KMS-11 (cell line): ENCODE measurements at regions not wholly inside any gene's neighbourhood (a gene's known extent, or its start where the extent isn't known, plus 50 kb on each side); places are given as distances from the start of the nearest gene placed in this dataset.

Experiments used
- H2AFZ ChIP-seq: fragments of 200-600 bp; sonication (generic); 2 replicates; pipeline ENCODE4 v1.6.1; 2016; ENCODE audit warnings: antibody characterized with exemption, mixed run types, low read depth
- H3K27ac ChIP-seq: fragments of 200-600 bp; sonication (generic); 2 replicates; pipeline ENCODE4 v1.6.1; 2016; ENCODE audit warnings: mild to moderate bottlenecking, mixed run types
- H3K27me3 ChIP-seq: fragments of 200-600 bp; sonication (generic); 2 replicates; pipeline ENCODE4 v1.6.1; 2017; ENCODE audit warnings: mild to moderate bottlenecking, low read depth, mixed run types, moderate library complexity; ENCODE audit not compliant: insufficient read depth
- H3K36me3 ChIP-seq: fragments of 200-600 bp; sonication (generic); 2 replicates; pipeline ENCODE4 v1.6.1; 2017; ENCODE audit warnings: mild to moderate bottlenecking, mixed run types; ENCODE audit not compliant: insufficient read depth
- H3K4me1 ChIP-seq: fragments of 200-600 bp; sonication (generic); 2 replicates; pipeline ENCODE4 v1.6.1; 2016; ENCODE audit warnings: mild to moderate bottlenecking, low read depth, mixed run types; ENCODE audit not compliant: poor library complexity, severe bottlenecking
- H3K4me2 ChIP-seq: fragments of 200-600 bp; sonication (generic); 2 replicates; pipeline ENCODE4 v1.7.0; 2016; ENCODE audit warnings: mild to moderate bottlenecking, mixed run types
- H3K4me3 ChIP-seq: fragments of 200-600 bp; sonication (generic); IDR thresholded peaks from 2 replicates; pipeline ENCODE4 v1.6.1; 2017; ENCODE audit warnings: low read depth, low read length, mixed read lengths; ENCODE audit not compliant: insufficient read depth
- H3K79me2 ChIP-seq: fragments of 200-600 bp; sonication (generic); 2 replicates; pipeline ENCODE4 v1.6.1; 2016; ENCODE audit warnings: low read depth, mixed run types; ENCODE audit not compliant: insufficient read depth
- H3K9ac ChIP-seq: fragments of 200-600 bp; sonication (generic); 2 replicates; pipeline ENCODE4 v1.6.1; 2016; ENCODE audit warnings: mild to moderate bottlenecking, mixed run types
- H4K20me1 ChIP-seq: fragments of 200-600 bp; sonication (generic); 2 replicates; pipeline ENCODE4 v1.6.1; 2016; ENCODE audit warnings: mild to moderate bottlenecking, mixed run types; ENCODE audit not compliant: insufficient read depth
- CTCF ChIP-seq: fragments of 200-600 bp; sonication (generic); conservative IDR thresholded peaks from 2 replicates; pipeline ENCODE4 v1.6.1; 2017; ENCODE audit warnings: low read depth, mild to moderate bottlenecking, antibody characterized with exemption, low read length, moderate library complexity, mixed read lengths

GRCh38 chr2:219739866-219740440 is 112.5 kb downstream of the SLC4A3 start:
- H3K79me2 ChIP-seq: no peaks in the 10 kb centered on the region
- H3K36me3 ChIP-seq: no peaks in the 10 kb centered on the region
- H3K27ac ChIP-seq: no peak overlapping the region
- no peaks in the 10 kb centered on the region for H3K27me3 ChIP-seq
- no peaks in the 10 kb centered on the region for H3K4me1 ChIP-seq
- H2AFZ ChIP-seq: no peak overlapping the region
- no peak overlapping the region for H3K4me2 ChIP-seq
- no peak for TF ChIP-seq CTCF
- no peak overlapping the region for H3K9ac ChIP-seq
- H4K20me1 ChIP-seq: no peaks in the 10 kb centered on the region
- H3K4me3 ChIP-seq: no peak overlapping the region

- Histone ChIP-seq H3K9ac (no peak overlapping the region), H3K79me2 (no peaks in the 10 kb centered on the region), H3K4me3 (no peak overlapping the region), H3K4me1 (no peaks in the 10 kb centered on the region), H3K27ac (no peak overlapping the region), H3K36me3 (no peaks in the 10 kb centered on the region), H3K4me2 (no peak overlapping the region), H4K20me1 (no peaks in the 10 kb centered on the region), H3K27me3 (no peaks in the 10 kb centered on the region), H2AFZ (no peak overlapping the region)
- TF ChIP-seq CTCF: no peak
Measured at GRCh38 chr2:219743548-219743947, 116.1 kb downstream of the SLC4A3 start.

GRCh38 chr2:219744066-219744465 is 116.6 kb downstream of the SLC4A3 start:
- no peaks in the 10 kb centered on the region for H3K4me1 ChIP-seq
- H3K27me3 ChIP-seq: no peaks in the 10 kb centered on the region
- TF ChIP-seq CTCF: no peak
- H3K4me3 ChIP-seq: no peak overlapping the region
- no peaks in the 10 kb centered on the region for H4K20me1 ChIP-seq
- no peak overlapping the region for H2AFZ ChIP-seq
- no peaks in the 10 kb centered on the region for H3K79me2 ChIP-seq
- no peak overlapping the region for H3K9ac ChIP-seq
- no peaks in the 10 kb centered on the region for H3K36me3 ChIP-seq
- H3K4me2 ChIP-seq: no peak overlapping the region
- no peak overlapping the region for H3K27ac ChIP-seq

GRCh38 chr2:219744600-219744999 is 117.2 kb downstream of the SLC4A3 start:
- H3K79me2 ChIP-seq: no peaks in the 10 kb centered on the region

More at GRCh38 chr2:219744600-219744999, 117.2 kb downstream of the SLC4A3 start:
- Histone ChIP-seq H3K27me3 (no peaks in the 10 kb centered on the region), H3K27ac (no peak overlapping the region), H3K9ac (no peak overlapping the region), H2AFZ (no peak overlapping the region), H3K4me3 (no peak overlapping the region), H3K4me2 (no peak overlapping the region), H3K4me1 (no peaks in the 10 kb centered on the region), H3K36me3 (no peaks in the 10 kb centered on the region), H4K20me1 (no peaks in the 10 kb centered on the region)
- TF ChIP-seq CTCF: no peak
